Panc1 (cell line): ENCODE measurements at regions not wholly inside any gene's neighbourhood (a gene's known extent, or its start where the extent isn't known, plus 50 kb on each side); places are given as distances from the start of the nearest gene placed in this dataset.

Experiments
- ATAC-seq: fragments of 200-7000 bp; cut with Tn5 transposase; 2 replicates; pipeline ENCODE4 v1.9.1; 2020; ENCODE audit warnings: mild to moderate bottlenecking, moderate library complexity
- BruUV-seq: library from RNA; stranded (reverse); fragments of 400-500 nt; replicated peaks from 2 replicates; lab custom pipeline; 2021; lab: Mats Ljungman, UMichigan
- CTCF ChIA-PET: fragments of 300-600 bp; sonication (Branson Sonifier 250); formaldehyde crosslinking; loops from one replicate; lab custom pipeline; 2022; ENCODE audit warnings: antibody characterized with exemption; lab: Charles Lee
- POLR2A ChIA-PET: fragments of 300-600 bp; sonication (Branson Sonifier 250); formaldehyde crosslinking; loops from one replicate; lab custom pipeline; 2022; ENCODE audit warnings: antibody characterized with exemption; lab: Charles Lee
- DNase-seq: peaks from one replicate; pipeline ENCODE4 v3.0.0-alpha.2; 2010; ENCODE audit warnings: low read depth, low spot score
- H3K27ac ChIP-seq: 2 replicates; pipeline ENCODE4 v1.5.1; 2011; ENCODE audit warnings: mild to moderate bottlenecking, low read length, inconsistent platforms
- H3K27me3 ChIP-seq: fragments of 200-500 bp; sonication (Bioruptor generic); 2 replicates; pipeline ENCODE4 v1.6.0; 2014; ENCODE audit warnings: low read length, inconsistent platforms; ENCODE audit not compliant: control insufficient read depth, insufficient read depth
- H3K36me3 ChIP-seq: fragments of 200-500 bp; sonication (Bioruptor generic); 2 replicates; pipeline ENCODE4 v1.5.1; 2014; ENCODE audit warnings: inconsistent platforms, mild to moderate bottlenecking, low read length, moderate library complexity; ENCODE audit not compliant: control insufficient read depth, insufficient read depth
- H3K4me1 ChIP-seq: 2 replicates; pipeline ENCODE4 v1.5.1; 2011; ENCODE audit warnings: inconsistent platforms, mild to moderate bottlenecking, low read length, moderate library complexity; ENCODE audit not compliant: control insufficient read depth, insufficient read depth
- H3K4me3 ChIP-seq, 2 experiments: 2 replicates each; pipeline ENCODE4 v1.5.1; 2011 to 2012; ENCODE audit warnings: low read depth in 2 of 2, low read length in 2 of 2, mild to moderate bottlenecking in 2 of 2, inconsistent platforms in 1 of 2, moderate library complexity in 1 of 2
- H3K9me3 ChIP-seq: fragments of 200-500 bp; sonication (Bioruptor generic); 2 replicates; pipeline ENCODE4 v1.5.1; 2014; ENCODE audit warnings: low read depth, mild to moderate bottlenecking, inconsistent platforms, low read length, moderate library complexity; ENCODE audit not compliant: control insufficient read depth, insufficient read depth
- POLR2AphosphoS5 ChIP-seq: IDR thresholded peaks from 2 replicates; pipeline ENCODE4 v1.6.1; 2012; ENCODE audit warnings: mild to moderate bottlenecking, low read depth, low read length, moderate library complexity
- SIN3A ChIP-seq: IDR thresholded peaks from 2 replicates; pipeline ENCODE4 v1.6.1; 2012; ENCODE audit warnings: low read depth, mild to moderate bottlenecking, low read length, moderate library complexity, borderline replicate concordance; ENCODE audit not compliant: insufficient read depth
- TCF7L2 ChIP-seq: IDR thresholded peaks from 2 replicates; pipeline ENCODE4 v1.6.1; 2011; ENCODE audit warnings: mild to moderate bottlenecking, low read depth, low read length, inconsistent platforms
- in situ Hi-C: cut with HindIII; loops from 2 replicates; pipeline ENCODE4 v1.10.0; 2016; ENCODE audit warnings: low sequenced_read_pairs, low pct_unique_long_range_greater_than_20kb
- intact Hi-C: fragments of 100-400 bp; cut with micrococcal nuclease; formaldehyde crosslinking; loops from one replicate; pipeline ENCODE4 v1.10.0; 2022; ENCODE audit not compliant: unreplicated experiment
- TF ChIP-seq, protein P1 (sequence below), 2 experiments: IDR thresholded peaks; 2 replicates each; pipeline ENCODE4 v1.6.1; 2011 to 2012; ENCODE audit warnings: low read depth in 2 of 2, control low read depth in 1 of 2, low read length in 1 of 2, mild to moderate bottlenecking in 1 of 2, moderate library complexity in 1 of 2; ENCODE audit not compliant: insufficient read depth in 1 of 2
- TF ChIP-seq, protein P2 (sequence below): fragments of 450-650 bp; IDR thresholded peaks from 2 replicates; pipeline ENCODE4 v1.5.1; 2017; ENCODE audit warnings: mild to moderate bottlenecking

DNA sequence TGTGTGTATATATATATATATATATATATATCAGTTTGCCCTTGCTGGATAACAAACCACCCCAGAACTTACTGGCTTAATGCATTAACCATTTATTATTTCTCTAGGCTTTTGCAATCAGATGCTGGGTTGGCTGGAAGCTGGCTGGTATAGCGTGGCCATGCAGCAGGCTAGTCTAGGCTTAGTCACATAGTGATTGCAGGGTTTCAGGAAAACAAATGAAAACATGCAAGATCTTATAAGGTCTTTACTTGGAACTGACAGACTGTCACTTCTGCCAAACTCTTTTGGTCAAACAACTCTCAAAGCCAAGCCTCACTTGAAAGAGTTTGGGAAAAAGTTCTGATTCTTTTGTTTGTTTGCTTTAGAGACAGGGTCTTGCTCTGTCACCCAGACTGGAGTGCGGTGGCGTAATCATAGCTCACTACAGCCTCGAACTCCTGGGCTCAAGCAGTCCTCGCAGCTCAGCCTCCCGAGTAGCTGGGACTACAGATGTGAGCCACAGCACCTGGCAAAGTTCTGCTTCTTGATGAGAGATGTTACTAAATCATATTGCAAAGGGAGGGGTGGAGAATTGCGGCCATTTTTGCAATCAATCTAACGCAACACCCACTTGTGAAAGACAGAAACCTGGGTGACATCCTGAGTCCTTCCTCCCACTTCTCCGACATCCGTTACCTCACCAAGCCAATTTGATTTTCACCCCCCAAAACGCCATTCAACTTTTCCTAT, 58.7 kb upstream of the SMOX start:
- BruUV-seq = no TSS peak
- no peaks in the 10 kb centered on the region for H3K27me3 ChIP-seq
- CTCF ChIA-PET = no interaction called here
- H3K4me3 ChIP-seq = no peak overlapping the region
- TF ChIP-seq, protein P1, sequence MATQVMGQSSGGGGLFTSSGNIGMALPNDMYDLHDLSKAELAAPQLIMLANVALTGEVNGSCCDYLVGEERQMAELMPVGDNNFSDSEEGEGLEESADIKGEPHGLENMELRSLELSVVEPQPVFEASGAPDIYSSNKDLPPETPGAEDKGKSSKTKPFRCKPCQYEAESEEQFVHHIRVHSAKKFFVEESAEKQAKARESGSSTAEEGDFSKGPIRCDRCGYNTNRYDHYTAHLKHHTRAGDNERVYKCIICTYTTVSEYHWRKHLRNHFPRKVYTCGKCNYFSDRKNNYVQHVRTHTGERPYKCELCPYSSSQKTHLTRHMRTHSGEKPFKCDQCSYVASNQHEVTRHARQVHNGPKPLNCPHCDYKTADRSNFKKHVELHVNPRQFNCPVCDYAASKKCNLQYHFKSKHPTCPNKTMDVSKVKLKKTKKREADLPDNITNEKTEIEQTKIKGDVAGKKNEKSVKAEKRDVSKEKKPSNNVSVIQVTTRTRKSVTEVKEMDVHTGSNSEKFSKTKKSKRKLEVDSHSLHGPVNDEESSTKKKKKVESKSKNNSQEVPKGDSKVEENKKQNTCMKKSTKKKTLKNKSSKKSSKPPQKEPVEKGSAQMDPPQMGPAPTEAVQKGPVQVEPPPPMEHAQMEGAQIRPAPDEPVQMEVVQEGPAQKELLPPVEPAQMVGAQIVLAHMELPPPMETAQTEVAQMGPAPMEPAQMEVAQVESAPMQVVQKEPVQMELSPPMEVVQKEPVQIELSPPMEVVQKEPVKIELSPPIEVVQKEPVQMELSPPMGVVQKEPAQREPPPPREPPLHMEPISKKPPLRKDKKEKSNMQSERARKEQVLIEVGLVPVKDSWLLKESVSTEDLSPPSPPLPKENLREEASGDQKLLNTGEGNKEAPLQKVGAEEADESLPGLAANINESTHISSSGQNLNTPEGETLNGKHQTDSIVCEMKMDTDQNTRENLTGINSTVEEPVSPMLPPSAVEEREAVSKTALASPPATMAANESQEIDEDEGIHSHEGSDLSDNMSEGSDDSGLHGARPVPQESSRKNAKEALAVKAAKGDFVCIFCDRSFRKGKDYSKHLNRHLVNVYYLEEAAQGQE (IDR thresholded peaks at IDR 0.05; ENCODE audit: insufficient read depth in 1 of 2, low read depth in 2 of 2, low read length in 1 of 2) = no peak
- TF ChIP-seq, protein P2, sequence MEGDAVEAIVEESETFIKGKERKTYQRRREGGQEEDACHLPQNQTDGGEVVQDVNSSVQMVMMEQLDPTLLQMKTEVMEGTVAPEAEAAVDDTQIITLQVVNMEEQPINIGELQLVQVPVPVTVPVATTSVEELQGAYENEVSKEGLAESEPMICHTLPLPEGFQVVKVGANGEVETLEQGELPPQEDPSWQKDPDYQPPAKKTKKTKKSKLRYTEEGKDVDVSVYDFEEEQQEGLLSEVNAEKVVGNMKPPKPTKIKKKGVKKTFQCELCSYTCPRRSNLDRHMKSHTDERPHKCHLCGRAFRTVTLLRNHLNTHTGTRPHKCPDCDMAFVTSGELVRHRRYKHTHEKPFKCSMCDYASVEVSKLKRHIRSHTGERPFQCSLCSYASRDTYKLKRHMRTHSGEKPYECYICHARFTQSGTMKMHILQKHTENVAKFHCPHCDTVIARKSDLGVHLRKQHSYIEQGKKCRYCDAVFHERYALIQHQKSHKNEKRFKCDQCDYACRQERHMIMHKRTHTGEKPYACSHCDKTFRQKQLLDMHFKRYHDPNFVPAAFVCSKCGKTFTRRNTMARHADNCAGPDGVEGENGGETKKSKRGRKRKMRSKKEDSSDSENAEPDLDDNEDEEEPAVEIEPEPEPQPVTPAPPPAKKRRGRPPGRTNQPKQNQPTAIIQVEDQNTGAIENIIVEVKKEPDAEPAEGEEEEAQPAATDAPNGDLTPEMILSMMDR = no peak
- TF ChIP-seq SIN3A = no peak
- no peak for TF ChIP-seq POLR2AphosphoS5
- TF ChIP-seq TCF7L2 = no peak
- intact Hi-C loops (loop anchor here (5.0 kb wide), 1 partner anchor 198 kb away; no protein-coding TSS in a partner anchor), in situ Hi-C loops (no loop called here)
- ATAC-seq (no peak), DNase-seq (no peak)
- POLR2A ChIA-PET = no interaction called here
- H3K9me3 ChIP-seq = no peaks in the 10 kb centered on the region; the same call in 1 of the 2 replicates
- H3K36me3 ChIP-seq = no peaks in the 10 kb centered on the region
- H3K4me1 ChIP-seq = peaks cover 7% of the 10 kb centered on the region
- no peak overlapping the region for H3K27ac ChIP-seq

DNA sequence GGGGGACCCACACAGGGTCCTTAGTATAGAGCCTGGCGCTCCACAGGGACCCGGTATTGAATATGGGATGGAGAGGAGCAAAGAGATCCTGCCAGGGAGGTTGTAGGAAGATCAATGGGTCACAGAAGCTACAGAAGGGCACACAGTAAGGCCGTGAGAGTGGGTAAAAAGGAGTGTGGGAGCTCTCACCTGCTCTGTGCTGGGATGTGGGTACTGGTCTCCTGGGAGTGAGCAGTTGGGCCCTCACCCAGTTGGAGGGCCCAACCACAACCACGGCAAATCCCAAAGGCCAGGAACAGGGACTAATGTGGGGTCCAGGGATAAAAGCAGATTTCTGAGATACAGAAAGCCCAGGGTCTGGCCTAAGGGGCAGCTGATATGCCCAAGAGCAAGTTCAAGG, 59.9 kb upstream of the SMOX start:
- CTCF ChIA-PET = no interaction called here
- intact Hi-C loops (loop anchor here (5.0 kb wide), 1 partner anchor 196 kb away; no protein-coding TSS in a partner anchor), in situ Hi-C loops (no loop called here)
- ATAC-seq = no peak
- H3K9me3 ChIP-seq = no peaks in the 10 kb centered on the region
- no peak for DNase-seq
- H3K27me3 ChIP-seq = no peaks in the 10 kb centered on the region
- H3K27ac ChIP-seq = no peak overlapping the region
- H3K36me3 ChIP-seq = no peaks in the 10 kb centered on the region
- TF ChIP-seq TCF7L2 = no peak
- H3K4me3 ChIP-seq = no peak overlapping the region
- no TSS peak for BruUV-seq
- POLR2A ChIA-PET = no interaction called here
- peaks cover 8% of the 10 kb centered on the region for H3K4me1 ChIP-seq

DNA sequence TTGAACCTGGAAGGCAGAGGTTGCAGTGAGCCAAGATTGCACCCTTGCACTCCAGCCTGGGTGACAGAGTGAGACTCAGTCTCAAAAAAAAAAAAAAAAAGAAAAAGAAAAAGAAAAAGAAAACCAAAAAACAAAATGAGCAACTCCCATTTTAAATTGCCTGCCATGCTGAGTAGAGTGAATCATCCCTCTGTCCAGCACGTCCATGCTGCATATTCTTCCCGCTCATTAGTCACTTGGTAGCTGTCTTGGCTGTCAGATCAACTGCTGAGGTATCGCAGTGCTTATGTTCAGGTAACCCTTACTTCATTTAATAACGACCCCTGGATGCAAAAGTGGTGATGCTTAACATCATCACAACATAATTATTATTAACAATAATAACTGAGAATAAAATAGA, 60.7 kb upstream of the SMOX start:
- H3K27me3 ChIP-seq = no peaks in the 10 kb centered on the region
- in situ Hi-C loops (no loop called here), intact Hi-C loops (loop anchor here (5.0 kb wide), 1 partner anchor 196 kb away; no protein-coding TSS in a partner anchor)
- POLR2A ChIA-PET = no interaction called here
- no peak overlapping the region for H3K27ac ChIP-seq
- H3K36me3 ChIP-seq = no peaks in the 10 kb centered on the region
- TF ChIP-seq TCF7L2 (no peak), POLR2AphosphoS5 (no peak), SIN3A (no peak)
- TF ChIP-seq, protein P1 (IDR thresholded peaks at IDR 0.05; ENCODE audit: insufficient read depth in 1 of 2, low read depth in 2 of 2, low read length in 1 of 2) = no peak
- TF ChIP-seq, protein P2 = no peak
- H3K4me3 ChIP-seq = no peak overlapping the region
- ATAC-seq (no peak), DNase-seq (no peak)
- no TSS peak for BruUV-seq
- no peaks in the 10 kb centered on the region for H3K9me3 ChIP-seq
- CTCF ChIA-PET = interaction anchor here (0.7 kb wide), 1 partner anchor 16 kb away, joined by 5 read pairs; no protein-coding TSS in a partner anchor
- peaks cover 8% of the 10 kb centered on the region for H3K4me1 ChIP-seq
